H9 (cell line): ENCODE measurements at regions not wholly inside any gene's neighbourhood (a gene's known extent, or its start where the extent isn't known, plus 50 kb on each side); places are given as distances from the start of the nearest gene placed in this dataset.

Source experiments
- DNase-seq: peaks from one replicate; pipeline ENCODE4 v3.0.0-alpha.2; 2017
- H2AFZ ChIP-seq: one replicate; pipeline ENCODE4 v1.6.1; 2013; ENCODE audit warnings: mild to moderate bottlenecking, low read length, control low read depth, moderate library complexity
- H2AK5ac ChIP-seq: 2 replicates; pipeline ENCODE4 v1.6.1; 2013; ENCODE audit warnings: low read length, control low read depth, mixed read lengths; ENCODE audit not compliant: insufficient read length
- H2BK120ac ChIP-seq: one replicate; pipeline ENCODE4 v1.6.1; 2013; ENCODE audit warnings: low read depth, mild to moderate bottlenecking, low read length, control low read depth, inconsistent platforms; ENCODE audit not compliant: poor library complexity, severe bottlenecking
- H2BK12ac ChIP-seq: 2 replicates; pipeline ENCODE4 v1.6.1; 2013; ENCODE audit warnings: low read length, control low read depth, mixed read lengths, low read depth; ENCODE audit not compliant: insufficient read length
- H2BK15ac ChIP-seq: 2 replicates; pipeline ENCODE4 v1.6.1; 2013; ENCODE audit warnings: low read depth, low read length, control low read depth
- H2BK20ac ChIP-seq: one replicate; pipeline ENCODE4 v1.6.1; 2013; ENCODE audit warnings: low read depth, mild to moderate bottlenecking, low read length, control low read depth, inconsistent platforms; ENCODE audit not compliant: poor library complexity, severe bottlenecking
- H2BK5ac ChIP-seq: 2 replicates; pipeline ENCODE4 v1.6.1; 2013; ENCODE audit warnings: low read length, control low read depth, mixed read lengths; ENCODE audit not compliant: insufficient read length
- H3K14ac ChIP-seq: 2 replicates; pipeline ENCODE4 v1.6.1; 2013; ENCODE audit warnings: low read length, control low read depth; ENCODE audit not compliant: insufficient read depth
- H3K18ac ChIP-seq: 2 replicates; pipeline ENCODE4 v1.6.1; 2013; ENCODE audit warnings: low read depth, mild to moderate bottlenecking, mixed read lengths, low read length, control low read depth; ENCODE audit not compliant: insufficient read length
- H3K23ac ChIP-seq: 2 replicates; pipeline ENCODE4 v1.6.1; 2013; ENCODE audit warnings: low read length, control low read depth, mixed read lengths, low read depth; ENCODE audit not compliant: insufficient read length
- H3K23me2 ChIP-seq: 2 replicates; pipeline ENCODE4 v1.6.1; 2013; ENCODE audit warnings: low read depth, mild to moderate bottlenecking, mixed read lengths, low read length, control low read depth; ENCODE audit not compliant: insufficient read length, poor library complexity, severe bottlenecking
- H3K27ac ChIP-seq: 2 replicates; pipeline ENCODE4 v1.5.1; 2013; ENCODE audit warnings: low read length, control low read depth, mixed read lengths, low read depth; ENCODE audit not compliant: insufficient read length
- H3K27me3 ChIP-seq: 2 replicates; pipeline ENCODE4 v1.6.1; 2013; ENCODE audit warnings: low read length, control low read depth, inconsistent platforms; ENCODE audit not compliant: insufficient read depth
- H3K4ac ChIP-seq: 2 replicates; pipeline ENCODE4 v1.6.1; 2013; ENCODE audit warnings: low read depth, mild to moderate bottlenecking, control low read depth, inconsistent platforms, low read length, moderate library complexity
- H3K4me1 ChIP-seq: 2 replicates; pipeline ENCODE4 v1.6.1; 2013; ENCODE audit warnings: low read length, control low read depth, inconsistent platforms; ENCODE audit not compliant: insufficient read depth
- H3K4me2 ChIP-seq: 2 replicates; pipeline ENCODE4 v1.6.1; 2013; ENCODE audit warnings: low read length, control low read depth, mixed read lengths; ENCODE audit not compliant: insufficient read length, insufficient read depth
- H3K56ac ChIP-seq: 2 replicates; pipeline ENCODE4 v1.6.1; 2013; ENCODE audit warnings: low read depth, mild to moderate bottlenecking, mixed read lengths, low read length, control low read depth; ENCODE audit not compliant: insufficient read length
- H3K79me1 ChIP-seq: 2 replicates; pipeline ENCODE4 v1.6.1; 2013; ENCODE audit warnings: low read depth, mild to moderate bottlenecking, moderate library complexity, low read length, control low read depth, inconsistent platforms; ENCODE audit not compliant: insufficient read depth, poor library complexity, severe bottlenecking
- H3K79me2 ChIP-seq: 2 replicates; pipeline ENCODE4 v1.6.1; 2013; ENCODE audit warnings: low read length, control low read depth, inconsistent platforms; ENCODE audit not compliant: insufficient read depth
- H3K9ac ChIP-seq: 2 replicates; pipeline ENCODE4 v1.6.1; 2013; ENCODE audit warnings: low read length, control low read depth, mixed read lengths; ENCODE audit not compliant: insufficient read length; ENCODE audit errors: extremely low read depth
- H3K9me3 ChIP-seq: one replicate; pipeline ENCODE4 v1.6.1; 2013; ENCODE audit warnings: low read depth, low read length, inconsistent platforms; ENCODE audit not compliant: control insufficient read depth
- H3T11ph ChIP-seq: one replicate; pipeline ENCODE4 v1.6.1; 2013; ENCODE audit warnings: mild to moderate bottlenecking, low read length, control low read depth, inconsistent platforms
- H4K20me1 ChIP-seq: one replicate; pipeline ENCODE4 v1.6.1; 2013; ENCODE audit not compliant: control insufficient read depth, insufficient read length, insufficient read depth
- H4K5ac ChIP-seq: 2 replicates; pipeline ENCODE4 v1.6.1; 2013; ENCODE audit warnings: low read depth, mild to moderate bottlenecking, mixed read lengths, low read length, control low read depth; ENCODE audit not compliant: insufficient read length
- H4K8ac ChIP-seq: replicated peaks from 2 replicates; pipeline ENCODE4 v1.6.1; 2013; ENCODE audit warnings: low read length, control low read depth, mixed read lengths, low read depth; ENCODE audit not compliant: insufficient read length
- H4K91ac ChIP-seq: 2 replicates; pipeline ENCODE4 v1.6.1; 2013; ENCODE audit warnings: low read depth, mild to moderate bottlenecking, moderate library complexity, mixed read lengths, low read length, control low read depth; ENCODE audit not compliant: insufficient read length
- H3K27ac Mint-ChIP-seq, 3 experiments: 2 replicates in 2 of 3; 3 replicates in 1 of 3; pipeline ENCODE4 v1.8.0; 2020 to 2021; ENCODE audit warnings: mixed read lengths in 3 of 3, mild to moderate bottlenecking in 1 of 3, moderate library complexity in 1 of 3
- H3K27me3 Mint-ChIP-seq: 2 replicates; pipeline ENCODE4 v1.8.0; 2021; ENCODE audit warnings: low read depth, mild to moderate bottlenecking, moderate library complexity, mixed read lengths
- H3K36me3 Mint-ChIP-seq, 3 experiments: 2 replicates in 2 of 3; 3 replicates in 1 of 3; pipeline ENCODE4 v1.8.0; 2020 to 2021; ENCODE audit warnings: low read depth in 3 of 3, mixed read lengths in 3 of 3; ENCODE audit not compliant: insufficient read depth in 1 of 3
- H3K4me1 Mint-ChIP-seq, 2 experiments: 2 replicates each; pipeline ENCODE4 v1.8.0; 2020; ENCODE audit warnings: mixed read lengths in 2 of 2
- H3K4me3 Mint-ChIP-seq, 2 experiments: 2 replicates in 1 of 2; 3 replicates in 1 of 2; pipeline ENCODE4 v1.8.0; 2020 to 2021; ENCODE audit warnings: mild to moderate bottlenecking in 2 of 2, mixed read lengths in 2 of 2, moderate library complexity in 1 of 2
- H3K9me3 Mint-ChIP-seq, 2 experiments: 2 replicates in 1 of 2; 3 replicates in 1 of 2; pipeline ENCODE4 v1.8.0; 2020; ENCODE audit warnings: mild to moderate bottlenecking in 2 of 2, mixed read lengths in 2 of 2, moderate library complexity in 1 of 2
- WGBS: extraction: QIAGEN DNeasy Blood & Tissue Kit; methylation state at CpG from one replicate; pipeline ENCODE4 v1.1.7; 2013; ENCODE audit warnings: missing lambda C conversion rate, low lambda C conversion rate, mixed read lengths; ENCODE audit not compliant: insufficient read length; ENCODE audit errors: extremely low coverage; 5-methylcytosine and 5-hydroxymethylcytosine counted together
- TF ChIP-seq, protein P1 (sequence below): fragments of 200-600 bp; sonication (generic); conservative IDR thresholded peaks from 3 replicates; pipeline ENCODE4 v1.8.0; 2021; ENCODE audit warnings: antibody characterized with exemption, mild to moderate bottlenecking

DNA sequence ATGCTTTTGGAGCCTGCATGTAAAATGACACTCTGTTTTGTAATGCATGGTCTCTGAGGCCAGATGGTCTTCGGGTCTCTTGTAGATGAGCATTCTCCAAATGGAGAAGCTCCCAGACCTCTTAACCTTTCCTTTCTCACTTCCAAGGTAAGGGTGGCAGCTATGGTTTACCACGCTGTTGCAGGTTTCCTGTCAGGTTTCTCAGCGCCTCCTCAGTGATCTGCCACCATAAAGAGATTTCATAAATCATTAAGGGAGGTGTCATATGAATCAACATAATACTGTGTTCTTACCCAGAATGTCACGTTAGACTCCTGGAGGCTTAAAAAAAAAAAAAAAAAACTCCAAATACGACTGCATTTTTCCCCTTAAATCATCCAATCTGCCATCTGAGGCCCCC lies 787.4 kb upstream of the EEF2KMT start:
- H3K36me3 Mint-ChIP-seq: no peaks in the 10 kb centered on the region; a peak in 2 of 7 replicates
- no peaks in the 10 kb centered on the region; a peak in 2 of 5 replicates for H3K9me3 Mint-ChIP-seq
- H3K4me1 ChIP-seq: no peaks in the 10 kb centered on the region
- H3K23me2 ChIP-seq: no peaks in the 10 kb centered on the region
- H3K56ac ChIP-seq: no peak overlapping the region
- no peaks in the 10 kb centered on the region for H3K79me2 ChIP-seq
- no peak overlapping the region for H3K14ac ChIP-seq
- no peak overlapping the region for H3K27ac ChIP-seq
- H3K4me1 Mint-ChIP-seq: peaks cover 3 to 7% of the 10 kb centered on the region in 2 experiments
- no peak overlapping the region for H3T11ph ChIP-seq
- H4K91ac ChIP-seq: no peak overlapping the region
- WGBS: no CpG with 5 or more reads among the region's 5 CpGs
- H3K9ac ChIP-seq: no peak overlapping the region
- H2AFZ ChIP-seq: no peak overlapping the region
- no peak overlapping the region for H3K4me3 Mint-ChIP-seq
- H4K5ac ChIP-seq: no peak overlapping the region
- no peaks in the 10 kb centered on the region for H4K20me1 ChIP-seq
- TF ChIP-seq, protein P1, sequence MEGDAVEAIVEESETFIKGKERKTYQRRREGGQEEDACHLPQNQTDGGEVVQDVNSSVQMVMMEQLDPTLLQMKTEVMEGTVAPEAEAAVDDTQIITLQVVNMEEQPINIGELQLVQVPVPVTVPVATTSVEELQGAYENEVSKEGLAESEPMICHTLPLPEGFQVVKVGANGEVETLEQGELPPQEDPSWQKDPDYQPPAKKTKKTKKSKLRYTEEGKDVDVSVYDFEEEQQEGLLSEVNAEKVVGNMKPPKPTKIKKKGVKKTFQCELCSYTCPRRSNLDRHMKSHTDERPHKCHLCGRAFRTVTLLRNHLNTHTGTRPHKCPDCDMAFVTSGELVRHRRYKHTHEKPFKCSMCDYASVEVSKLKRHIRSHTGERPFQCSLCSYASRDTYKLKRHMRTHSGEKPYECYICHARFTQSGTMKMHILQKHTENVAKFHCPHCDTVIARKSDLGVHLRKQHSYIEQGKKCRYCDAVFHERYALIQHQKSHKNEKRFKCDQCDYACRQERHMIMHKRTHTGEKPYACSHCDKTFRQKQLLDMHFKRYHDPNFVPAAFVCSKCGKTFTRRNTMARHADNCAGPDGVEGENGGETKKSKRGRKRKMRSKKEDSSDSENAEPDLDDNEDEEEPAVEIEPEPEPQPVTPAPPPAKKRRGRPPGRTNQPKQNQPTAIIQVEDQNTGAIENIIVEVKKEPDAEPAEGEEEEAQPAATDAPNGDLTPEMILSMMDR: no peak
- no peak overlapping the region for H2BK120ac ChIP-seq
- H3K27me3 ChIP-seq: no peaks in the 10 kb centered on the region
- no peak overlapping the region for H3K27ac Mint-ChIP-seq
- no peak overlapping the region for H2BK20ac ChIP-seq
- H2AK5ac ChIP-seq: no peak overlapping the region
- no peak overlapping the region for H3K18ac ChIP-seq
- H3K23ac ChIP-seq: no peak overlapping the region
- H4K8ac ChIP-seq: no peak overlapping the region
- H2BK5ac ChIP-seq: no peak overlapping the region
- H3K4me2 ChIP-seq: no peak overlapping the region
- no peak overlapping the region for H2BK12ac ChIP-seq
- no peaks in the 10 kb centered on the region for H3K9me3 ChIP-seq
- H3K79me1 ChIP-seq: no peaks in the 10 kb centered on the region
- H3K4ac ChIP-seq: no peak overlapping the region
- H3K27me3 Mint-ChIP-seq: no peaks in the 10 kb centered on the region; the same call in none of the 2 replicates
- no peak overlapping the region for H2BK15ac ChIP-seq
- DNase-seq: no peak
